Sigmoid colon (tissue), 3 donors: ENCODE measurements at regions not wholly inside any gene's neighbourhood (a gene's known extent, or its start where the extent isn't known, plus 50 kb on each side); places are given as distances from the start of the nearest gene placed in this dataset.

Source experiments
- POLR2A ChIP-seq, 2 donors: fragments of 450-650 bp; IDR thresholded peaks; one replicate each; pipeline ENCODE4 v1.6.1; 2016; ENCODE audit warnings: antibody characterized with exemption in 2 of 2, mild to moderate bottlenecking in 2 of 2, moderate library complexity in 2 of 2
- TF ChIP-seq, protein P1 (sequence below), 4 experiments: fragments of 450-650 bp in 3 of 4; fragments of 200-600 bp in 1 of 4; IDR thresholded peaks; one replicate each; pipeline ENCODE4 v1.5.1; 2016 to 2019; ENCODE audit warnings: antibody characterized with exemption in 4 of 4, mild to moderate bottlenecking in 3 of 4, moderate library complexity in 2 of 4

DNA sequence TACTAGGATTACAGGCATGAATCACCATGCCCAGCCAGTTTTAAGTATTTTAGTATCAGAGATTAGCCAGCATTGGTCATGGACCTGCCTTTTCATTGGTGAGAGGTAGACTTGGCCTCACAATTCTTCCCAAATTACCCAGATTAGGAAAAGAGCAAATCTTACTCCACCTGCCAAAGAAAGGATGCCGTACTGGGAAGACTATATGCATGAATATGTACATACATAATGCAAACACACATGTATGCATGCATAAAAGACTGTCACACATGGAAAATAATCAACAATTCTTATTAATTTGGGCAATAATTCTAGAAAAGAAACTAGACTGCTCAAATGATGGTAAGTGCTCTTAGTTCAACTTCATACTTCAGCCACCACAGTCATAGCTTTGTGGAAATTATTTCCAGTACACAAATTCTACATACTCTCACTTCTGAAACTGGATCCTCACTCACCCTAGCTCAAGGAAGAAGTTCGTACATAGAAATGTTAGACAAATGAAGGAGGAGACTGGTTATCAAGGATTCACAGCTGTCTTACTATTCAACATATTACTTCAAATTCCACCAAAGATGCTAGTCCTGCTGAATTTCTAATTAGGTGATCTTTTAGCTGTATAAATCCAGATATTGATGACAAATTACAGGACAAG, 73.7 kb downstream of the MINAR2 start:
- TF ChIP-seq, protein P1, sequence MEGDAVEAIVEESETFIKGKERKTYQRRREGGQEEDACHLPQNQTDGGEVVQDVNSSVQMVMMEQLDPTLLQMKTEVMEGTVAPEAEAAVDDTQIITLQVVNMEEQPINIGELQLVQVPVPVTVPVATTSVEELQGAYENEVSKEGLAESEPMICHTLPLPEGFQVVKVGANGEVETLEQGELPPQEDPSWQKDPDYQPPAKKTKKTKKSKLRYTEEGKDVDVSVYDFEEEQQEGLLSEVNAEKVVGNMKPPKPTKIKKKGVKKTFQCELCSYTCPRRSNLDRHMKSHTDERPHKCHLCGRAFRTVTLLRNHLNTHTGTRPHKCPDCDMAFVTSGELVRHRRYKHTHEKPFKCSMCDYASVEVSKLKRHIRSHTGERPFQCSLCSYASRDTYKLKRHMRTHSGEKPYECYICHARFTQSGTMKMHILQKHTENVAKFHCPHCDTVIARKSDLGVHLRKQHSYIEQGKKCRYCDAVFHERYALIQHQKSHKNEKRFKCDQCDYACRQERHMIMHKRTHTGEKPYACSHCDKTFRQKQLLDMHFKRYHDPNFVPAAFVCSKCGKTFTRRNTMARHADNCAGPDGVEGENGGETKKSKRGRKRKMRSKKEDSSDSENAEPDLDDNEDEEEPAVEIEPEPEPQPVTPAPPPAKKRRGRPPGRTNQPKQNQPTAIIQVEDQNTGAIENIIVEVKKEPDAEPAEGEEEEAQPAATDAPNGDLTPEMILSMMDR (IDR thresholded peaks at IDR 0.05): no peak
- TF ChIP-seq POLR2A (IDR thresholded peaks at IDR 0.05): no peak
